Neural progenitor cell (in vitro differentiated cells): ENCODE measurements at regions not wholly inside any gene's neighbourhood (a gene's known extent, or its start where the extent isn't known, plus 50 kb on each side); places are given as distances from the start of the nearest gene placed in this dataset.

Source experiments
- DNase-seq: peaks from one replicate; pipeline ENCODE4 v3.0.0-alpha.2; 2016; ENCODE audit warnings: low spot score
- H2AFZ ChIP-seq: fragments of 200-600 bp; sonication (generic); replicated peaks from 2 replicates; pipeline ENCODE4 v1.6.1; 2016; ENCODE audit warnings: antibody characterized with exemption
- H3F3A ChIP-seq: fragments of 200-600 bp; sonication (generic); 2 replicates; pipeline ENCODE4 v1.6.1; 2016; ENCODE audit warnings: antibody characterized with exemption, low read depth
- H3K27ac ChIP-seq: fragments of 200-600 bp; sonication (generic); 2 replicates; pipeline ENCODE4 v1.5.1; 2016; ENCODE audit warnings: mild to moderate bottlenecking
- H3K27me3 ChIP-seq: fragments of 200-600 bp; sonication (generic); 2 replicates; pipeline ENCODE4 v1.6.1; 2016; ENCODE audit warnings: mild to moderate bottlenecking, moderate library complexity
- H3K36me3 ChIP-seq: fragments of 200-600 bp; sonication (generic); 2 replicates; pipeline ENCODE4 v1.5.1; 2016
- H3K4me1 ChIP-seq: fragments of 200-600 bp; sonication (generic); 2 replicates; pipeline ENCODE4 v1.6.1; 2016; ENCODE audit warnings: mixed run types
- H3K4me2 ChIP-seq: fragments of 200-600 bp; sonication (generic); 2 replicates; pipeline ENCODE4 v1.6.1; 2016
- H3K4me3 ChIP-seq: fragments of 200-600 bp; sonication (generic); 2 replicates; pipeline ENCODE4 v1.5.1; 2016
- H3K79me2 ChIP-seq: fragments of 200-600 bp; sonication (generic); 2 replicates; pipeline ENCODE4 v1.6.1; 2016; ENCODE audit warnings: low read depth
- H3K9ac ChIP-seq: fragments of 200-600 bp; sonication (generic); 2 replicates; pipeline ENCODE4 v1.6.1; 2016
- H3K9me3 ChIP-seq: fragments of 200-600 bp; sonication (generic); 2 replicates; pipeline ENCODE4 v1.5.1; 2016; ENCODE audit warnings: low read depth
- H4K20me1 ChIP-seq: fragments of 200-600 bp; sonication (generic); 2 replicates; pipeline ENCODE4 v1.6.1; 2016; ENCODE audit warnings: low read depth
- H3K27ac Mint-ChIP-seq: 3 replicates; pipeline ENCODE4 v1.8.0; 2021; ENCODE audit warnings: mixed read lengths
- H3K27me3 Mint-ChIP-seq: 2 replicates; pipeline ENCODE4 v1.8.0; 2022; ENCODE audit warnings: low read depth, mild to moderate bottlenecking, inconsistent platforms, moderate library complexity, mixed read lengths; ENCODE audit not compliant: insufficient read depth
- H3K36me3 Mint-ChIP-seq: 3 replicates; pipeline ENCODE4 v1.8.0; 2021; ENCODE audit warnings: mixed read lengths
- H3K4me1 Mint-ChIP-seq: 3 replicates; pipeline ENCODE4 v1.8.0; 2021; ENCODE audit warnings: mixed read lengths
- H3K4me3 Mint-ChIP-seq: 3 replicates; pipeline ENCODE4 v1.8.0; 2021; ENCODE audit warnings: mild to moderate bottlenecking, moderate library complexity, mixed read lengths
- H3K9me3 Mint-ChIP-seq: 3 replicates; pipeline ENCODE4 v1.8.0; 2020; ENCODE audit warnings: mixed read lengths
- CTCF ChIP-seq: fragments of 200-600 bp; sonication (generic); IDR thresholded peaks from 2 replicates; pipeline ENCODE4 v1.5.1; 2017; ENCODE audit warnings: antibody characterized with exemption, mild to moderate bottlenecking
- EZH2 ChIP-seq: fragments of 200-600 bp; sonication (generic); IDR thresholded peaks from 2 replicates; pipeline ENCODE4 v1.6.1; 2017; ENCODE audit warnings: antibody characterized with exemption, mild to moderate bottlenecking, moderate library complexity
- EZH2phosphoT487 ChIP-seq: fragments of 200-600 bp; sonication (generic); IDR thresholded peaks from 2 replicates; pipeline ENCODE4 v1.6.1; 2017; ENCODE audit warnings: antibody characterized with exemption

- no peak overlapping the region for H3K27ac Mint-ChIP-seq
- H3K4me1 Mint-ChIP-seq, result no peaks in the 10 kb centered on the region
- no peaks in the 10 kb centered on the region for H3K36me3 Mint-ChIP-seq
- no peak overlapping the region for H3K4me3 Mint-ChIP-seq
- Histone ChIP-seq H3F3A (no peaks in the 10 kb centered on the region), H4K20me1 (no peaks in the 10 kb centered on the region), H3K9ac (no peak overlapping the region), H3K27me3 (no peaks in the 10 kb centered on the region), H3K9me3 (no peaks in the 10 kb centered on the region), H3K4me1 (no peaks in the 10 kb centered on the region), H2AFZ (no peak overlapping the region), H3K4me3 (no peak overlapping the region), H3K36me3 (no peaks in the 10 kb centered on the region), H3K79me2 (no peaks in the 10 kb centered on the region), H3K27ac (no peak overlapping the region), H3K4me2 (no peak overlapping the region)
- no peak for TF ChIP-seq EZH2
- no peak for TF ChIP-seq CTCF
- no peak for TF ChIP-seq EZH2phosphoT487
- no peaks in the 10 kb centered on the region for H3K9me3 Mint-ChIP-seq
- H3K27me3 Mint-ChIP-seq, result no peaks in the 10 kb centered on the region
- DNase-seq, result no peak
Measured at GRCh38 chr10:105990529-105990928, 1174.0 kb downstream of the SORCS1 start.

DNA sequence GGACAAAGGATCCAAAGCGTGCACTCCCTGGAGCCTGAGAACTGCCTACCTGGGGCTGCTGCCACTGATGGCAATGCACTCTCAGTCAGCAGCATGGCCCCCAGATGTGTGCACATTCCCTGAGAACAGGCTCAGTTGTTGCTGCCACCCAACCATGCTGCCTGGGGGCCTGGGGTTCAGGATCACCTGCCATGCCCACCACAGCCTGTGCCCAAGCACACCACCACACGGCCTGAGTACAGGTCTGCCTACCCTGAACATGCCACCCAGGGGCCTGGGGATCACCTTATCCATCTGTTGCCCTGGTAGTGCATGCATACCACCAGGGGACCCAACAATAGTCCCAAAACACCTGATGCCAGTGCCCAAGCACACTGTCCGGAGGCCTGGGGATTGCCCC is 1174.5 kb downstream of the SORCS1 start:
- Mint-ChIP-seq H3K4me1 (no peaks in the 10 kb centered on the region), H3K36me3 (no peaks in the 10 kb centered on the region), H3K4me3 (no peak overlapping the region), H3K27ac (no peak overlapping the region), H3K27me3 (no peaks in the 10 kb centered on the region), H3K9me3 (no peaks in the 10 kb centered on the region)
- no peaks in the 10 kb centered on the region for H3F3A ChIP-seq
- no peak for DNase-seq
- H3K27ac ChIP-seq, result no peak overlapping the region
- H3K9me3 ChIP-seq, result no peaks in the 10 kb centered on the region
- no peaks in the 10 kb centered on the region for H3K27me3 ChIP-seq
- no peaks in the 10 kb centered on the region for H3K36me3 ChIP-seq
- no peak overlapping the region for H3K4me3 ChIP-seq
- no peaks in the 10 kb centered on the region for H3K79me2 ChIP-seq
- TF ChIP-seq EZH2, result no peak
- TF ChIP-seq CTCF, result no peak
- no peak for TF ChIP-seq EZH2phosphoT487
- H3K4me1 ChIP-seq, result no peaks in the 10 kb centered on the region
- H3K9ac ChIP-seq, result no peak overlapping the region
- no peak overlapping the region for H2AFZ ChIP-seq
- H3K4me2 ChIP-seq, result no peak overlapping the region
- H4K20me1 ChIP-seq, result no peaks in the 10 kb centered on the region

GRCh38 chr10:105988848-105989247 is 1175.7 kb downstream of the SORCS1 start:
- H3K27ac ChIP-seq, result no peak overlapping the region
- H3K36me3 Mint-ChIP-seq, result no peaks in the 10 kb centered on the region
- no peak overlapping the region for H3K9ac ChIP-seq
- no peaks in the 10 kb centered on the region for H3K4me1 Mint-ChIP-seq
- no peak for DNase-seq
- no peaks in the 10 kb centered on the region for H3K9me3 ChIP-seq
- no peaks in the 10 kb centered on the region for H3K27me3 Mint-ChIP-seq
- H3K27ac Mint-ChIP-seq, result no peak overlapping the region
- no peak overlapping the region for H3K4me2 ChIP-seq
- H3K27me3 ChIP-seq, result no peaks in the 10 kb centered on the region
- no peaks in the 10 kb centered on the region for H3K79me2 ChIP-seq
- H4K20me1 ChIP-seq, result no peaks in the 10 kb centered on the region
- no peak for TF ChIP-seq CTCF
- TF ChIP-seq EZH2, result no peak
- no peak for TF ChIP-seq EZH2phosphoT487
- no peak overlapping the region for H3K4me3 ChIP-seq
- no peaks in the 10 kb centered on the region for H3F3A ChIP-seq
- H2AFZ ChIP-seq, result no peak overlapping the region
- no peaks in the 10 kb centered on the region for H3K9me3 Mint-ChIP-seq
- no peaks in the 10 kb centered on the region for H3K4me1 ChIP-seq
- H3K36me3 ChIP-seq, result no peaks in the 10 kb centered on the region
- no peak overlapping the region for H3K4me3 Mint-ChIP-seq
